GM08714 (cell line): ENCODE measurements at regions not wholly inside any gene's neighbourhood (a gene's known extent, or its start where the extent isn't known, plus 50 kb on each side); places are given as distances from the start of the nearest gene placed in this dataset.

Experiments
- H3K4me3 ChIP-seq: fragments of 200-500 bp; sonication (Bioruptor generic); 2 replicates; pipeline ENCODE4 v1.5.1; 2014; ENCODE audit warnings: mild to moderate bottlenecking, low read length, inconsistent platforms
- ZNF274 ChIP-seq: IDR thresholded peaks from 2 replicates; pipeline ENCODE4 v1.6.1; 2012; ENCODE audit warnings: mild to moderate bottlenecking, low read depth, low read length

DNA sequence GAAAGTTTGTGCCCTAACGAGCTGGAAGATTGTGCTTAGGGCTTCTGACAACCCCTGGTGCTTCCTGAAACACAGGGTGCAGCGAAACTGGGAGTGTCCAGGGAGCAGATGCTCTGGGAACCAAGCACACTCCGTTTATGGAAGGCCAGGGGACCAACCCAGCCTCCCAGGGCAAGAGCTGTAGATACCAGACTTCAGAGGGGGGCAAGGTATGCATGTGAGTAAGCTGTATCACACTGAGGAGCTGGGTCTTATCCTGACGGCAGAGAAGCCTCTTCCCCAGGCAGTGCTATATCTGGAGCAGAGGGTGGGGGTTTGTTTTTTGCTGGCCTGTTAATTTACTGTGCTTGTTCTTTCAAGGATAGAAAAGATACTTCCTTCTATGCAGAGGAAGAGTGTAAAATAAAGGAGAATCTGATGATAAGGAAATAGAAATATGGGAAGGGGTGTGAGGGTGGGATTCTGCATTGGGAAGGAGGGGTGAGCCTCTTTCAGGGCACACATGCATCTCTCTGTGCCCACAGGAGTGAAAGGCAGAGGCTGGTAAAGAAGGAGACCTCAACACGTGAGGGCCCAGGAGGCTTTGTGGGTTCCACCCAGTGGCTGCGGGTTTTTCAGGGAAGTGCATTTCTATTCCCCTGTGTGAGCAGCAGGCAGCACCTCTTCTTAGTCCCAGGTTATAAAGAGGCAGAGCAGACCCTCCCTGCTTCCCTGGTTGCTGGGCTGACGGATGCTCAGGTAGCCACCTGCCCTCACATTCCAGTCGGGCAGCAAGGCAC, 314.1 kb downstream of the TCERG1L start:
- no peak overlapping the region for H3K4me3 ChIP-seq
- TF ChIP-seq ZNF274, result no peak

DNA sequence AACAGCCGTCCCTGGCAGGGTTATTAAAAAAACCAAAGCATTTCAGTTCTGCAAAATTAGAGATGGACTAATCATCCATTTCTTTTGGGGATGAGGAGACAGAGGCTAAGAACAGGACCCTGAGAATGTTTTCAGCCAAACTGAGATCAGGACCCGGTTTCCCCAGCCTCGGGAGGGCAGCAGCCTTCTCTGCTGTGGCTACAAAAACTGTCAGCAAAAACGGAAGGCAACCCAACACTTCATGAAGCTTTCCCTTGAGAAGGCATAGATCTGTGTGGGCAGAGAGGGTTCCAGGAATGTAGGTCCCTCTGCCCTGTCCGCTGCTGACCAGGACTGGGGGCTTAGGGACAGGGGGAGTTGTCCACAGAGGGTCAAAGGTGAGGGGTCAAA, 313.5 kb downstream of the TCERG1L start:
- TF ChIP-seq ZNF274, result no peak
- no peak overlapping the region for H3K4me3 ChIP-seq

DNA sequence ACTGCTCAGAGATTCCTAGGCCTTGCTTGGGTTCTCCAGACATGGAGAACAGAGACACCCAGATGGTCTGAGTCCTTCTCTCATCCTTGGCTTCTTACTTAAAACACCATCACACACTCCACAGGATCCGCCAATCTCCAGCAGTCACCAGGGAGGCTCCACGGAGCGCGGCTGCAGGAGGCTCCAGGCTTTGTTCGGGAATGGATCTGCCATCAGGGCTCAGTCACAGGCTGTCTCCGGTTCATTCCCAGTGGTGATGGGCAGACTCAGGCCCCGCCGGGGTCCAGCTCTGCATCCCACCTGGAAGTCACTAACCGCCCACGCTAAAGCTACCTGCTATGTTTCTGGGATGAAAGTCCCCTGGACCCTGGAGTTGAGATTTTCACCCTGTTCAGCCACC, 312.9 kb downstream of the TCERG1L start:
- no peak for TF ChIP-seq ZNF274

DNA sequence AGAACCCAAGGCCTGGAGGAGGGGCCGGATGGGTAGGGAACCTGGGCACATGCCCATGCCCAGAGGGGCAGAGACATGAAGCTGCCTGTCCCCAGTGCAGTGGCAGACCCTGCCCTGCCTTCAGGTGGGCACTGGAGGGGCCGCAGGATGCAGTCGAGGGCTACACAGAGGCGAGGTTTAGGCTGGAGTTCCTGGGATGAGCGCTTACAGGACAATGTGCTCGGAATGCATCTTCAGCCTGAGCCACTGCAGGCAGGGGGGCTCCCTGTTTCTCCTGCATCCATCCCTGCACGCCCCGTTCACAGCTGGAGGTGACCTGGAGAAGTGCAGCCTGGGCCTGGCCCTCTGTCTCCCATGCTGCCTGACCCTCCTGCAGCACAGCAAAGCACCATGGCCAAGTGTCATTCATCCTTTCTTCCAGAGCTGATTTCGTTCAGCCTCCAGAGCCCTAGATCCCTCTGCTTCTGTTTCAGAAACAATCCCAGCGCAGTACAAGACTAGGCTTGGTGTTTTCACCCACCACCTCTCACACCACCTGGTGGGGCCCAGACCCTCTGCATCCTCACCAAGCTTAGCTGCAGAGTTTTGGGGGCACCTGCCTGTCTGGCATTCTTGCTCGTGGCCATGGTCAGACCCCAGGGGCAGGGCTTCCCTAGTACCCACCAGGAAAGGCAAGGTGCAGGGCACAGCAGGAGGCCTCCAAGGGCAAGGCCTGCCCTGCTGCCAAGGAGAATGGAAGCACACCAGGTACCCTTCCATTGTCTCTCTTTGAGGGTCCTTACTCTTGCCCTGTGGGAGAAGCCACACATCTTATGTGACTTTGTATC, 311.9 kb downstream of the TCERG1L start:
- H3K4me3 ChIP-seq, result no peak overlapping the region
- TF ChIP-seq ZNF274, result no peak

More for the DNA sequence above, 312.9 kb downstream of the TCERG1L start:
- no peak overlapping the region for H3K4me3 ChIP-seq

DNA sequence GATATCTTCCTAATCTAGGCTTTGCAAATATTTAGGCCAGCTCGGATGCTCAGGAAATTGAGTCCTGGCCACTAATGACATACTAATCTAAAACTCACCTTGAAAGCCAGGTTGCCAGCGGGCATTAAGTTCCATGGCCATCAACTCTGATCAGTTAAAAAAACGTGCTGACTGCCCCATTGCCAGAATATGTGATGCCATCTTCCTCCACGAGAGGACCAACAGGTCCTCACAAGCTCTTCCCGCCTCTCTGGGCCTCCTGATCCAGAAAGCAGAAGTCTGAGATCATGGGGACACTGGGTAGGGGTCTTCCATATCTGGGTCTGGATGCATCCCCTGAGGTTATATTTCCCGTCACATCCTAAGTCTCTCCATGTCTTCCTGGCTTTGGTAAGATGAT, 311.3 kb downstream of the TCERG1L start:
- no peak for TF ChIP-seq ZNF274
- no peak overlapping the region for H3K4me3 ChIP-seq

DNA sequence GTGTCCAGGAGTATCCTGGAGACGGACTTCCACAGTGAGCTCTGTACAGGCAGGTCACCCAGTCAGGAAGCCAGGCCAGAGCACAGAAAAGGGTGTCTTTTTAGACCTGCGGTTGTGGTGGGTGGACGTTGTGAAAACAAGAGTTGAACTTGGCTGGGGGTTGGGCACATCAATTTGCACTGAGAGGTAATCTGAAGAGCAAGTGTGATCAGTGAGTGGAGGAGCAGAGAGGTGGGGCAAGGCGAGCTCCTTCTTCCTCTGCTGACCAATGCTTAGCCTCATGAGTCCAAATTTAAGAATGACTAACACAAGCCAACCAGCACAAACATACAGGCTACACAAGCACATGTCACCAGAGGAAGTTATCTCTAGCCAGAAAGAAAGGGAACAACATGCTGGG, 310.8 kb downstream of the TCERG1L start:
- no peak overlapping the region for H3K4me3 ChIP-seq
- TF ChIP-seq ZNF274, result no peak

DNA sequence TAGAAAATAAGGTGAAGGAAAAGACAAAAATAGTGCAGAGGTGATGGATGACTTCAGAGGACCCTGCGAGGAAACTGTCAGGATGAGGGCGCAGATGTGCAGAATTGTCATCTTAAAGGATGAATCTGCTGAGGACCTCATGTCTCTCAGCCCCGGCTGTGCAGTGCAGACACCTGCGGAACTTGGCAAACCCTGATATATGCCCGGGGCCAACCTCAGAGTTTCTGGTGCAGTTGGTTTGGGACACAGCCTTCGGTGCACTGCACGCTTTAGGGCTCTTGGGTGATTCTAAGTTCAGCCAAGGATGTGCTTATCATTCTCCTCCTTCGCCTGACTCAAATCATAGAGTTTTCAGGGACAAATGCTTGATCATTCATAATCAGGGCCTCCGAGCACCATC, 310.1 kb downstream of the TCERG1L start:
- H3K4me3 ChIP-seq, result no peak overlapping the region
- no peak for TF ChIP-seq ZNF274

DNA sequence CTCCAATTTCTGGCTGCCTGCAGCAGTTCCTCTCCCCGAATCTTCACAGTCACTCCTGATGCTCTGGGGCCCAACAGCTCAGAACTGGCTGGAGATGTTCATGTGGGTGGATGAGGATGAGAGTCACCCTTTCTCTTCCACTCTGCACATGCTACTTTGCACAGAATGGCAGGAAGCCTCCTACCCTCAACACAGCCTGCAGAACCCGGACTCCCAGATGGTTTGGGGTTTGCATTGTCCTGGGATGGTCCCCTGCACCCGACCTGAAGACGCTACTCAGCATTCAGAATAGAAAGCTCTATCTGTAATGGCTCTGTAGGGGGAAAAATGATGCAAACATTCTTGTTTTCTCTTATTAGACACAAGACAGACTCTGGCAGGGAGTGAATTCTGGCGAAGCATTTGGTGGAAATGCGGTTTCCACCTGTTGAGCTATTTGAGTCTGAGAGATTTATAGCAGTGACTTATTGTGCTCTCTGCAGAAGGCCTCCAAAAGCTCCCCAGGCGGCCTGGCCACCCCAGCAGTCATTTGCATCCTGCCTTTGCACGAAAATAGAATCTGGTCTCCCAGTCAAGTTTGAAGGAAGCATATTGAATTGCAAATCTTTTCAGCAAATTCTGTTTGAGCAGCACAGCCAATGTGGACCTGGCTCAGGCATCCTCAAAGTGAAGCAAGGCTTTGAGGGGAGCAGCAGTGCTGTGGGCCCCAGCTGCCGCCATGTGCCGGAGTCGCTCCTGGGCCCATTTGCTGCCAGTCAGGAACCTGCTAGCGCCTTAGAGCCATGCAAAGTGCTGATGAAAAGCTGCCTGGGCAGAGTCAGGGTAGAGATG, 309.3 kb downstream of the TCERG1L start:
- no peak for TF ChIP-seq ZNF274
- H3K4me3 ChIP-seq, result no peak overlapping the region

DNA sequence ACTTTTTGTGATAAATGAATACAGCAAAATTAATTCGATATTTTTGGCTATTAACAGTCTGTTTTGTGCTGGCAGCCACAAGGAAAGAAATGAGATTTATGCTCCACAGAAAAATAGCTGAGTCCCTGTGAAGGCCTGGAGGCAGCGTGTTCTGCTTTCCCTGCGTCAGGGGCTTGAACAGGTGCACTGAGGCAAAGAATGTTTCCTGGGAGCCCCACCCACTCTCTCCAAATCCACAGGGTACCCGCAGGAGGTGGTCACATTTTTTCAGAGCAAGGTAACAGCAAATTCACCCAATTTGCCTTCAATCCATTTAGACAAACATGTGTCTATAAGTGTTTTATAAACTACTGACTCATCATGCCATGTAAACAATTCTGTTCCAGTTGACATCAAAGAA, 308.1 kb downstream of the TCERG1L start:
- TF ChIP-seq ZNF274, result no peak
- no peak overlapping the region for H3K4me3 ChIP-seq

DNA sequence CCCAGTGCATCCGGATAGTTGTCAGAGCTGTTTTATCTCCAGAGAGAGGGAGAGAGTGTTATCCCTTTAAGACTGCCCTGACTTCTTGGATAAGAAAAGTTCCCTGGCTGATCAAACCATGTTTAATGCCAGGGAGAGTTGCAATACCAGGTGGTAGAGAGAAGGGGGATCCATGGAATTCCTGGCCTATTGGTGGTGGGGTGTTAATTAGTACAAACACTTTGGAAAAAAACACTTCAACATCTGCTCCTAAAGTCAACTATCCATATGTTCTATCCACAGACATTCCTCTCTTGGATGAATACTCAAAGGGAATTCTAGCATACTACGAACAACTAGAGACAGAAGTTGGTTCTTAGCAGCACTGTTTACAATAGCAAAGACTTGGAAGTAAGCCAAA, 307.2 kb downstream of the TCERG1L start:
- H3K4me3 ChIP-seq, result no peak overlapping the region
- TF ChIP-seq ZNF274, result no peak

DNA sequence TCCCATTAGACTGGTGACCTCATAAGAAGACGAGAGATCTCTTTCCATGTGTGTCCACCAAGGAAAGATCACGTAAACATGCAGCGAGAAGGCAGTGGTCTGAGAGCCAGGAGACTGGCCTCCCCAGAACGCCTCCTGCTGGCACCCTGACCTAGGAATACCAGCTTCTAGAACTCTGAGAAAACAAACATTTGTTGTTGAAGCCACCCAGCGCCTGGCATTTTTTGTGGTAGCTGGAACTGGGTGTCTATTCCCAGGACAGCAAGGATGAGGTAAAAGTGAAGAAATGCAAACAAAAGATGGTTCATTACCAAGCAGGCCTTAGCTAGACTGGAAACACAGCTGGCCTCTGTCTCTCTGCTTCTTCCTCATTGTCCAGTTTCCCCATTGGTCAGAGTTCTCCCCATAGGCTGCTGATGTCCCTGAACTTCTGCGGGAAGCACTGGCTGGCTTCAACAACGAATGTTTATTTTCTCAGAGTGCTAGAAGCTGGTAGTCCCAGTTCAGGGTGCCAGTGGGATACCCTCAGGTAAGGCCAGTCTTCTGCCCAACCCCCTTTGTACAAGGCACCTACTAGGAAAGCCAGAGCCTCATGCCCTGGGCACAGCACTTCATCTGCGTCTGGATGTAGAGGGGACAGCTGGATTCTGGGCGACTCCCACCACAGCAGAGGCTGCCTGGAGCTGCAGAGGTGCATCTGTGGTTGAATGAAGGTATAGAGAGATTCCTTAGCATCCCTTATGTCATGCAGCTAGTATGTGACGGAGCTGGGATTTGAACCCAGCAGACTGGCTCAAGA, 304.9 kb downstream of the TCERG1L start:
- no peak overlapping the region for H3K4me3 ChIP-seq
- TF ChIP-seq ZNF274, result no peak

DNA sequence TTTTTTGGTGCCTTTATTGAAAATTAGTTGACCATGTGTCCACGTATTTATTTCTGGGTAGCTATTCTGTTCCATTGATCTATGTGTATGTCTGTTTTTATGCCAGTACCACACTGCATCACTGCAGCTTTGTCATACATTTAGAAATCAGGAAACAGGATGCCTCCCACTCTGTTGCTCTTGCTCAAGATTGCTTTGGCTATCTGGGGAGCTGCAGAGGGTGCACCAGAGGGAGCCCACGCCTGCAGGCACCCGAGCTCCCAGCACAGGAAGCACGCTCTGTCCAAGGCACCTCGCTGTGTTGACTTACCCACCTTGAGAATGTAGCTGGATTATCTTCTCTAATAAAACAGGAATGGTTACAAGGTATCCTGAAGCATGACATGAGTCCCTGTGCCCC, 301.7 kb downstream of the TCERG1L start:
- TF ChIP-seq ZNF274, result no peak
- H3K4me3 ChIP-seq, result no peak overlapping the region

DNA sequence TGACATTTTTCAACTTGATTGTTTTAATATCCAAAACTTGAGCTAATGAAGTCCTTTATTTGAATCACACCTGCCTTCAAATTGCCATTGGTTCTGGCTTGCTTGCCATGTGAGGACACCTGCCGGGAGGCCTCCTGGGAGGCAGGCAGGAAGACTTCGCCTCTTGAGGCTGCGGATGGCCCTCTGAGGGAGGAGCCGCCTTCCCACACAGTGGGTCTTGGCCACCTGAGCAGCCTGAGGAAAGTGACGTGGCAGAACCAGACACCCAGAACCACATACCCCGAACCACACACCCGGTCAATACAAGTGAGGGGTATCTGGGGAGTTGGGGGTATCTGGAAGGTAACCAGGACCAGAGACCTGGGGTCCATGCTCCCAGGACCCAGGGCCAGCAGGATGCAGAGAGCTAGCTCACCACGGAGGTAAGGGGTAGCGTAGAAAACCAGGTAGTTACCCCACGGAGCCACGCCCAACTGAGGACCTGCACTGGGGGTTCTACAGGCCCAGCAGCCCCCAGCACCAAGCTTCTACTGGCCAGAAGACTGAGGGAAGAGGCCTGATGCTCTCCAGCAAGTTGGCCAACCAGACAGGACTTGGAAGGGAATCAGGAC, 300.5 kb downstream of the TCERG1L start:
- no peak overlapping the region for H3K4me3 ChIP-seq
- no peak for TF ChIP-seq ZNF274
